Heart left ventricle (tissue), 13 donors: ENCODE measurements at regions not wholly inside any gene's neighbourhood (a gene's known extent, or its start where the extent isn't known, plus 50 kb on each side); places are given as distances from the start of the nearest gene placed in this dataset.

Experiments used
- CTCF ChIP-seq, 12 donors: fragments of 200-600 bp; sonication (generic) in 4 of 12; IDR thresholded peaks; one replicate each; pipeline versions ENCODE4 v1.5.0 to v1.8.0; 2018 to 2022; ENCODE audit warnings: antibody characterized with exemption in 12 of 12, mild to moderate bottlenecking in 5 of 12
- POLR2A ChIP-seq, 2 donors: fragments of 450-650 bp; IDR thresholded peaks; one replicate each; pipeline ENCODE4 v1.6.1; 2017; ENCODE audit warnings: antibody characterized with exemption in 2 of 2, mild to moderate bottlenecking in 2 of 2, moderate library complexity in 2 of 2
- donor health status: ischemic (EF 13 %, LVEDD 7.1; RV severe dilation, severe dysfunction).
- donor health status: DM: no; HTN: yes; CAD: no.
- donor health status: DM: no; HTN: no; CAD: no.
- donor health status: ischemic (EF 25% LVEDD 6.9; RV normal size, moderate dysfunction).
- donor health status: ischemic (EF 25% LVEDD 5.7; RV mildly dilated, moderate dysfunction).
- donor health status: ischemic (EF 35%, LVEDD 5.7; RV mildly dilated, moderate dysfunction).
- donor health status: nonischemic (EF 11% LVEDD 7.7; RV severe dilation, severe dysfunction).
- donor health status: DM: yes; HTN: yes; CAD: no.
- donor health status: PGD.
- donor health status: ischemic (EF 29% LVEDD 5.4; RV normal size, mild dysfunction).
- donor health status: nonischemic (EF 23%, LVEDD 6.1; RV moderate dilation, normal function).

- TF ChIP-seq CTCF (IDR thresholded peaks at IDR 0.05) (no peak), POLR2A (IDR thresholded peaks at IDR 0.05) (no peak)
Observed at GRCh38 chr15:29978411-29979382, 104.1 kb upstream of the GOLGA8J start.
